NCI-H2196 (cell line): ENCODE measurements at regions not wholly inside any gene's neighbourhood (a gene's known extent, or its start where the extent isn't known, plus 50 kb on each side); places are given as distances from the start of the nearest gene placed in this dataset.

Experiments
- DNase-seq: peaks from one replicate; lab custom pipeline; 2025; ENCODE audit not compliant: unreplicated experiment; lab: John Stamatoyannopoulos, UW

GRCh38 chr6:168791917-168792316 lies 350.9 kb downstream of the SMOC2 start:
- DNase-seq, result no peak

DNA sequence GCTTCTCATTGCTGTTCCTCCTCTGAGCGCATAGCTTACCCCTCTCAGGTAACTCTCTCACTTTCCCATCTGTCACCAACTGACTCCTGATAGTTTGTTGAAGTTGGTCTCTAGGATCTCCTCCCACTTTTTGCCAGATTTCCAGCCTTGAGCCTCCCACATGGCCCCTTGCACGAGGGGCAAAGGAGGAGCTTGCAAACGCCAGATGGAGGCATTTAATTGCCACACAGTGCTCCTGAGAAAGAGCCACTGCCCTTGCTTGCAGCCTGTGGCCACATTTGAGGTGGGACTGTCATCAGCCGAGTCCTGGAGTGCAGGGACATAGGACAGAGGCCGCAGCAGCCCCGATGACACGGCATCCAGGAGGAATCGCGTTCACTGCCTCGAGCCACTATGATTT lies 348.7 kb downstream of the SMOC2 start:
- DNase-seq, result no peak

GRCh38 chr6:168785720-168786511 lies 344.9 kb downstream of the SMOC2 start:
- DNase-seq, result no peak

DNA sequence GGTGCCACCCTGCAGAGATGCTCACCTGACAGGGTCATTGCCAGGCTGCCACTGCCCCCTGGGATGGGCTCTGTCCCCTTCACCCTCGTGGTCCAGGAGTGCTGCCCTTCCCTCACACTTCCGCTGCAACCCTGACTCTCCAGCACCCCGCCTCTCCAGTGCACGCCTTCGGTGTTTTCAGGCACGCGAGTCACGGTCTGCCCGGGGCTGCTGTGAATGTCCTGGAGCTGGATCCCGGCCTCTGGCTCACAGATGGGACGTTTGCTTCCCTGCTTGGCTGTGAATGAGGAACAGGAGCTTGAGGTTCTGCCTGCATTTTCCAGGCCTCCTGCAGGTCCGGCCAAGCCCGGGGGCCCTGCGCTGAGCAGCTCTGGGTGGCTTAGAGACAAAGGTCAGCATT lies 343.4 kb downstream of the SMOC2 start:
- no peak for DNase-seq

GRCh38 chr6:168783720-168784119 lies 342.7 kb downstream of the SMOC2 start:
- DNase-seq, result no peak

GRCh38 chr6:168782187-168782751 lies 341.3 kb downstream of the SMOC2 start:
- DNase-seq, result no peak

DNA sequence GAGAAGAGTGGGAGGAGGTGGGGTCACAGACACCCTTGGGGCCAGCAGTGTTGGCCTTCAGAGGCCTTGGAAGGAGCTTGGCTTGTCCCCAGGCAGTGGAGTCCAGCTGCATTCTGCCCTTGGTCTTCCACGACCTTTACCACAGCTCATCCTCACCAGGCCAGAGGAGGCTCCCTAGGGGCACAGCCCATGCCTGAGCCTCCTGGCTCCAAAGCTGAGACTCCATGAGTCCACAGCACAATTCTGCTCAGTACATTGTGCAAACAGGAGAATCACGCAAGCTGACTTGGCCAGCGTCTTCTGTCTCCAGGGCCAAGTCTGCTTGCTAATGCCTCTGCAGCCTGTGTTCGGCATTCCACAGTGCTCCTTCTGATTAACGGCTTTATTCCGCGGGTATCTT lies 337.2 kb downstream of the SMOC2 start:
- DNase-seq, result no peak

- DNase-seq, result no peak
These were observed 333.4 kb downstream of the SMOC2 start for GRCh38 chr6:168774381-168774780.

DNA sequence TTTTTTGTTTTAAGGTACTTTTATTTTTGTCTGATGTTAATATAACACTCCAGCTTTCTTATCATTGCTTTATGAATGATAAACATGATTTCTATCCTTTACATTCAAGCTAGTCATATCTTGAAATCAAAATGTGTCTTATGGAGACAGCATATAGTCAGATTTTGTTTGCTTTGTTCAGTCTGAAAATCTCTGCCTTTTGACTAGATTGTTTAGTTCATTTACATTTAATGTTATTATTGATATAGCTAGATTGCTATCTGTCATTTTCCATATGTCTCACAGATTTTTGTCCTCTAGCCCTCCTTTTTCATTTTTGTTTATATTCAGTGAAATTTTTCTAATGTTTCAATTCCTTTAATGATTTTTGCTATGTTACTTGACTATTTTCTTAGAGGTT lies 332.8 kb downstream of the SMOC2 start:
- DNase-seq, result no peak

GRCh38 chr6:168765752-168766151 lies 324.8 kb downstream of the SMOC2 start:
- no peak for DNase-seq

- DNase-seq, result no peak
These were observed 315.1 kb downstream of the SMOC2 start for GRCh38 chr6:168756009-168756634.

DNA sequence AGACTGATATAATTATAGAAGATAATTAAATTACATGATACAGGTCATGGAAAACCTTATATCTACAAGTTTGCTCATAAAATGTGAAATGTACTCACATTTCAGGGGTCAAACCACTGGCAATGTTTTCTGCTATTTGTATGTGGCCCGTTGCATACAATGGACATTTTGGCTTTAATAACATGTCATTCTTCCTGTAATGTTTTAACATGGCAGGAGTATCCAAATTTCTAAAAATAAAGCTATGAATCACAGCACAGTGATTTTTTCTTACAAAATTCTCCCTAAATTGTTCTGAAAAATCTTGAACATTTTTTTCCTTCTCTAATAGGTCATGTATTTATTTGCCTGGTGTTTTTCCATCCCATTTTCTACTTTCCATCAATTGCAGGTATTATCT lies 305.7 kb downstream of the SMOC2 start:
- no peak for DNase-seq

GRCh38 chr6:168746013-168746412 lies 305.0 kb downstream of the SMOC2 start:
- no peak for DNase-seq

DNA sequence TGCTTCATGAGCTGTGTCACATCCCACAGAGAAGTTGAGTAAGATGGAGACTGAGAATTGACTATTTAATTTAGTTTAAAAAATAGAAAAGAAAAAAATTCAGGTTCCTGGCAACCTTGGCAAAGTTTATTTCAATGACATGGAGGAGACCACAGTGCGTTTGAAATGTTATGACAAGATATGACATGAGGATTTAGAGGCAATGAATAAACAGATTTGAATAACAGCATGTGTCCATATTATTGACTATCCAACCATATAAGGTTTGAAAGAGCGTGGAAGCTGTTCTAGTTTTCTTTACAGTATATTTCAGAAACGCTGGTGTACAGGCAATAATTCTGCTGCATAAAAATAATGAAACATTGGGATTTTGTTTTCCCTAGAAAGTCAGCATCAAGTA lies 303.9 kb downstream of the SMOC2 start:
- DNase-seq, result no peak

- no peak for DNase-seq
These were observed 301.2 kb downstream of the SMOC2 start for GRCh38 chr6:168741942-168742782.

DNA sequence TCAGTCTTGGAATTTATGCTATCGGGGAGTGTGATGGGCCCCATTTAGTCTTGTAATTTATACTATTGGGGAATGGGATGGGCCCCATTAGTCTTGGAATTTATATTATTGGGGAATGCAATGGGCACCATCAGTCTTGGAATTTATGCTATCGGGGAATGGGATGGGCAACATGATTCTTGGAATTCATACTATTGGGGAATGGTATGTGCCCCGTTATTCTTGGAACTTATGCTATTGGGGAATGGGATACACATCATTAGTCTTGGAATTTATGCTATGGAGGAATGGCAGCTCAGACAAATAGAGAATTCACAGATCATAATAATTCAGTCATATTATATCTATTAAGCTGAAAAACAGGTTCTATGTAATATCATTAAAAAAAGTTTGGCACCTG lies 300.3 kb downstream of the SMOC2 start:
- DNase-seq, result no peak

DNA sequence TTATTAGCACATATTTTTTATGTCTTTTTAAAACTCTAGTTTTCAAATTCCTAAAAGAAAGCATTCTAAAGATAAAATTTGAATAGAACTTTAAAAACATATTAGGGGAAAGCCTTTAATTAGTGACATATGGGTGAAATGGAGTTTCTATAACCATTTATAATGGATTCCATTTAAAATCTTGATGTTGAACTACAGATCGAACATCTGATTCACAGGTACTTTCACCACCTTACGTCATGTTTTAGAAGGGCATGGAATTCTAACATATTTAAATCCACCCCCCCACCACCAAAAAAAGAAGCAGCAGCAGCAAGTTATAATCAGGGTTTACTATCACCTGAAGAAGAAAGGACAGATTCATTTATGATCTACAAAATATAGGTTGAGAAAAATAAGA lies 298.4 kb downstream of the SMOC2 start:
- no peak for DNase-seq

GRCh38 chr6:168737481-168737880 lies 296.5 kb downstream of the SMOC2 start:
- peak; percentile 6 for DNase-seq

DNA sequence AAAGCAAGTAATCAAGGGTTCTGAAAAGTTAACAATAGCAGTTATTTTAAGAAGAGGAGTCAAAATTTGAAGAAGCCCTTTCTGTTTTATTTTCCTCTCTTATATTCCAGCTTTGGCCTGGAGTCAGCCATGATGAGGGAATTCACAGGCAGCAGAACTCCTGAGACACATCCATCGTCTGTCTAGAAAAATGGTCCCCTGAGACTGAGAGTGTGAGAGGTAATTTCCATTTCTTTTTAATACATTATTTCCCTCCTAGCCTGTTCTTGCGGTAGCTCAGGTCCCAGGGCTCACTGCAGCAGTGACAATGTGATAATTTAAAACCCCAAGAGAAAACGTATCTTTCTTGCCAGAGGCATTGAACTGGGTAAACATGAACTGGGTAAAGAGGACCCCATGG lies 296.0 kb downstream of the SMOC2 start:
- no peak for DNase-seq

DNA sequence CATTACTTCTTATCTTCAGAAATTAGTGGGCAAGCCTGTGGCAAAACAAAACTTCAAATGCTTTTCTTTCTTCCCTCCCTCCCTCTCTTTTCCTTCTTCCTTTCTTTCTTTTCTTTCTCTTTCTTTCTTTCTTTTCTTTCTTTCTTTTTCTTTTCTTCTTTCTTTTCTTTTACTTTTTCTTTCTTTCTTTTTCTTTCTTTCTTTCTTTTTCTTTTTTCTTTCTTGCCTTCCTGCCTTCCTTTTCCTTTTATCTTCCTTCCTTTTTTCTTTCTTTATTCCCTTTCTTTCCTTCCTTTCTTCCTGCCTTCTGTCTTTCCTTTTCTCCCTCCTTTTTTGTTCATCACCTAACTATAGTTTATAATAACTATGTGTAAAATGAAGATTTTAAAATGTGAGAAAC lies 295.1 kb downstream of the SMOC2 start:
- no peak for DNase-seq

DNA sequence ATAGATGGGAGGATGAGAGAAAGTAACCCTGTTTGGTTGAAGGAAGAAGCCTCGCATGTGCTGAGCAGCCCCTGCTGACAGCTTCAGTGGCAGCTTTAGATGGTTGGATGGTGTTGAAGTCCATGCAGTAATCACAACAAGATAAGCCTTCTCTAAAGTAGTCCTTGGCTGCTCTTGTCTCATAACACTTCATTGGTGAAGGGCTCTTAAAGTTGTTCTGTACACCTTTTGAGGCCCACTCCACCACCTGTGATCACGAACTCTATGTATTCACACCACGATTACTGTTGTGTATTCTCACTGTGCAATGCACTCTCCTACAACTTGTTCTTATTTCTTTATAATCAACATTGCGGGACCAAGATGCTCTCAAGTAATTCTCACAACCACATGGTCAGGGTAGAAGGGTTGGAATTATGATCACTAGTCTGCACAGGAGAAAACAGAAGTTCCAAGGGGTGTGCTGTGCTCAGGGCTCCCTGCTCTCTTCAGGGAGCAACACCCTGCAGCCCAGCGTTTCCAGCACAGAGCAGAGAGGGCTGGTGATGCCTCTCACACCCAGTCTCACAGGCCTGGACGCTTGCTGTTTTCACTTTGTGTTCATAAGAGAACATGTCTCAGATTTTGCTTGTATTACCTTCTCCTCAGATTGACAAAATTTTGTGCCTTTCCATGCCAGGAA lies 294.4 kb downstream of the SMOC2 start:
- DNase-seq, result no peak
